Endometrium (tissue), 2 donors: ENCODE measurements at regions not wholly inside any gene's neighbourhood (a gene's known extent, or its start where the extent isn't known, plus 50 kb on each side); places are given as distances from the start of the nearest gene placed in this dataset.

Experiments used
- FAIRE-seq: peaks from 2 replicates; lab custom pipeline; 2012; peaks lifted over from hg19 to GRCh38; lab: Jason Lieb, UNC
- donor health status: control.
- donor health status: control.

- no peak for FAIRE-seq
These were observed 87.4 kb downstream of the ELAPOR2 start for GRCh38 chr7:86972072-86972471.

DNA sequence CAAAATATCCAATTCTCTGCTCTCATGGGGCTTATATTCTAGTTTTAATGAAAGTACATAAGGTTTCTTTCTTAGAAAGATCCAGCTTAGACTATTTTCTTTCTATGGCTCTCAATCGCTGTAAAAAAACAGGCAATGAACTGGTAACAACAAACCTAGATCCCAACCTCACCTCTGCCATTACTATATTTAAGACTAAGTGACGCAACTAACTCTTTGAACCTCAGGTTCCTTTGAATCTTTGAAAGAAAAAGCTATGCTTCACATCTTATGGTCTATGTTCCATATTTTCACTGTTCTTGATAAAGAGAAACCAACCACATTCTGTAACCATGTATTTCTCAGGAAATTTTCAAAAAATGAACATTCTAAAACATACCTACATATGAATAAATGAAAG is 88.5 kb downstream of the ELAPOR2 start:
- FAIRE-seq, result no peak

DNA sequence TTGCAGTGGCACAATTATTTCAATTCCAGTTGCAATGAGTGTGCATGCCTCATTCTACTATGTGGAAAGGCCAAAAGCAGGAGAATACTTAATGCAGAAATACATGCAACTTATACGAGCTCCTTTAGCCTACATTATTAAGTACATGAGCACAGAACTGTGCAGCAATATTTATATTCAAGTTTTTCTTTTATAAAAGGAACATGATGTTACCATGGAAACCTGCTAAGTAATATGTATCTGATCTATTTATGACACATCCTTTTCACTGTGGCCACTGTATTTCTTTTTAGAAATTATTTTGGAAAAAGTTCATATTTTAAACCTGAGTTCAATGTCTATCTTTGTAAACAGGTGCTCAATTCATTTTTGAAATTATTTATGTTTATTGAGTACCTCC is 88.9 kb downstream of the ELAPOR2 start:
- FAIRE-seq, result no peak

- no peak for FAIRE-seq
These were observed 89.6 kb downstream of the ELAPOR2 start for GRCh38 chr7:86969865-86970264.

GRCh38 chr7:86968618-86969017 is 90.8 kb downstream of the ELAPOR2 start:
- FAIRE-seq, result no peak

- no peak for FAIRE-seq
These were observed 92.5 kb downstream of the ELAPOR2 start for GRCh38 chr7:86966916-86967315.

DNA sequence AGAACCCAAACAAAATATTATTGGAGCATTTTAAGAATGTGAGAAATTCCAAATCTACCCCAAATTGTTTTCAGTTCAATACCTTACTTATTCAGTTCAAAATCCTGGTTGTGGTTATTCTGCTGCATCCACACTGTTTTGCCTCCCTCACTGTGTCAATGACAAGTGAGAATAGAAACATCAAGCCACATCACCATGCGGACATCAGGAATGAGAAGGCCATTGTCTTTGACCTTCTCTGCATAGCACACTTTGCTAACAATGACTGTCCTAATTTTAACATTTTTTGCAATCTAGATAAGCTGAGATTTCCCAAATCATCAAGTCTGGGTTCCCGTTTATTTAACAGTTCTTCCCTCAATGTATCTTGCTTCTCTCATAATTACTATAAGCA is 93.7 kb downstream of the ELAPOR2 start:
- FAIRE-seq, result no peak

DNA sequence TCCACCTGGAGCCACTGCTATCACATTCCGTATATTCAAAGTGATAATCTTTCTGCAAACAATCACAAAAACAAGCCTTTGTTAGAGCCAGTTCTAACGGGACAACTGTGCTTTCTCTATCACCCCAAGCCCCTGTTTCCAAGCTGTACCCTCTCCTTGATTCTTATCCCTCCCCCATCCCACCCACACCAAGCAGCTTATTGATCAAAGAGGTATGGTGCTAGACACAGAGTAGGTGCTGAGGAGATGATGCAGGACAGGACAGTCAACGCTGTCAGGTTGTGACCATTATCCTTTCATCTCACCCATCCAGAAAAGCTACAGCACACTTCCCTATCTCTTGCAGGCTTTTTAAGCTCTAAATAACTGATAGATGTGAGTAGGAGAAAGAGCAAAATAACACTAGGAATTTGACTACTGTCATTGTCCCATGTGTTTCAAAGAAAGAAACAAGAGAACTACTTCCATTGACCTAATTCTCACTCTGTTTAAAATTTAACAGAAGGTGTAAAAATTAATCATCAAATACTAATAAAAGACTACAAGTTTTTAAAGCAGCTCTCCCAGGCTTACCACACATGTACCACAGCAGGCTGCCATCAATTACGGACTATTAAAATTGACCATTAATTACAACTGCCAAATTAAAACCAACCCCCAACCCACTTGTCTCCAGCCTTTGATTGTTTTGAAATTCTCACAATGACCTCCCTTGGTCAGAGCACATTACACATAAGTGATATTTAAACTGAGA is 94.3 kb downstream of the ELAPOR2 start:
- FAIRE-seq, result no peak

DNA sequence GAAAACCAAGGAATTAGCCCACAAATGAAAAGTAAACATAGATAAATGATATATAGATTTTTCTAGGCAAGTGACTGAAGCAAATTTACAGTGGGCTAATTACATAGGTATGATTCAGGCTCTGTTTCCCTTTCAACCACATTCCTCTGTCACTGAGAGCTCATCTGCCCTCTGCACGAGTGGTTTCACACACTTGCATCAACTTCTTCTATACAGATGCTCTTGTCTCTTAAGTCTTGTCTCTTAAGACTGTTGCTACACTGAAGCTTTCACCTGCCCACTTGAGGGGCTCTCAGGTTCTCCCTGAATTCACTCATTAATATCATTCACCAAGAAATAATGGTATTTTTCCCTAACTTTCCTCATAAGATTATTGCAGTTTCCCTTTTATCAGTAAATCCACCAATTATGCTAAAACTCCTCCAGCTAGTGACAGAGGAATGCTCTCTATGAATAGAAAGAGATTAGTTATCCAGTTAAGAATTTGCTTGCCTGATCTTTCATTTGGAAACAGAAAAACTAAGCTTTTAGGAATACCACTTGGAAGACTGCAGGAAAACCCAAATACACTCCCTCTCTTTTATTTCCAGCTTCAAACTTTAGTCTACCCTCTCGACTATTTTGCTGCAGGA is 95.7 kb downstream of the ELAPOR2 start:
- FAIRE-seq, result no peak

GRCh38 chr7:86962623-86963022 is 96.8 kb downstream of the ELAPOR2 start:
- FAIRE-seq, result no peak

GRCh38 chr7:86961686-86962085 is 97.8 kb downstream of the ELAPOR2 start:
- no peak for FAIRE-seq

GRCh38 chr7:86958380-86958779 is 101.1 kb downstream of the ELAPOR2 start:
- no peak for FAIRE-seq

- FAIRE-seq, result no peak
These were observed 102.9 kb downstream of the ELAPOR2 start for GRCh38 chr7:86956567-86956966.

DNA sequence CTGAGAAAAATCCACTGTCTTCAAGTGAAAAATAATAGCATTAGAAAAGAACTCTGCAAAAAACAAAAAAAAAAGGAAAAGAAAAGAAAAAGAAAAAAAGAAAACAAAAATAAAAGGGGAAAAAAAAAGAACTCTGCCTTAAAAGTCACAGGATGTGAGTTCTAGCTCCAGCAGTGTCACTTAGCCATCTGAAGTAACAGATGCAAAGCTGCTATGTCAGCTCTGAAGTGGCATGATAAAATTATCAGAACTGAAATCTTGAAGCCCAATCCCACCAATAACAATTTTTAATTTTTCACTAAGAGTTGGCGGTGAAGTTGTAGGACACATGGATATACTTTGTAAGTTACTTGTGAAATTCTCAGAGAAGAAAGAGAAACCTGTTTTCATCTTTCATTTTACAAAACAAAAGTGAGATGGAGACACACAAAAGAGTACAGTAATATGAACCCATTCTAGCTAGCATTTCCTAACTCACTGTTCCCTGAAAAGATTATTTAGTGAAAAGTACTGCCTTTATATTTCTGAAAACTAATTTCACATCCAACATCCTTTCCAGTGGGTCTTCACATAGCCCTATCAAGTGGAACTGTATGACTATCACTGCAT is 103.5 kb downstream of the ELAPOR2 start:
- no peak for FAIRE-seq

DNA sequence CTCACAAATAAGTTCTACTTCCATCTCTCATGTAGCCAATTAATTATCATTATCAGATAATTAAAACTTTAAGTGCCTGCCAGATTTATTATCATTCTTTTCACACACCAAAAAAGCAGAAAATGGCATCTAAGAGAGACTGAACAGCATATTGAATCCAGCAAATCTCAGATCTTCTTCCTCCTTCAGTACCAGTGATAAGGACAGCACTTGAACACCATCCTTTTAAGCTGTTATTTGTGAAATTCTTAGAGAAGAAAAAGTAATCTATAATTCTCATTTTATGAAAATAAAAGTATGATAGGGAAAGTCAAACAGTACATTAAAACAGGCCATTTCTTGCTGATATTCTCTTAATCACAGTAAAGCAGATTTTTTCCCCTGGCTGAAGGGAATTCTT is 104.5 kb downstream of the ELAPOR2 start:
- no peak for FAIRE-seq

- FAIRE-seq, result no peak
These were observed 105.7 kb downstream of the ELAPOR2 start for GRCh38 chr7:86953653-86954336.

DNA sequence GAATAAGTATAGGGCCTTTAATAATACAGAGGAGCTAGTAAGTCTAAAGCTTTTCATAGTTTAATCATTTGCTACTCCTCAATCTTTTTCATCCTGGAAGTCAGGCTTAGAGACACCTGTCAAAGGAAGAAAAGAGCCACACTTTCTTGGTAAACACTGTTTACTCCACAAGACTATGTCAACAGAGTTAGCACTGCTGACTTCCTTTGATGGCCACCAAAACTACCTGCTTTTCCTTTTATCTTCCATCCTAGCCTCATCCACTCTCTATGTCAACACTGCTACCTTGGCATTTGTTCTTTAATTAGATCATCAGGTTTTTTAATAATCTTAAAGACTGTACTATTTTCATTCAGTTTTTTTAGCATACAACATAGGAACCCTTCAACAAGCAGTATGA is 106.2 kb downstream of the ELAPOR2 start:
- FAIRE-seq, result no peak

DNA sequence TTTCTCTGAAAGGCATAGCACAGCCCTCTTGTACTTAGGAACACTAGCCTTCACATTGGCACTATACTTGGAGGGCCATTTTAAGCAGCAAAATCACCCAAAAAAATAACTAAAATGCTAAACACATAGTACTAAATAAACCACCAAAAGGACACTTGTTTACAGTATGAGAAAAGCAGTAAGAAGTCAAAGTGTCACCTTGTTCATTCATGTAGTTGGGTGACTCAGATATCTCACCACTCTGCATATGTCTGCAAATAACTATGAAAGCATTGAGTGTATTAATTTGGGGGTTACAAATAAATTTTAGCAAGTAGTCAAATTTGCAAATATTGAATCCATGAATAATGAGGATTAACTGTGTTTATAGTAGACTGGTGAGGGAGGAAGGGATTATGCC is 107.6 kb downstream of the ELAPOR2 start:
- FAIRE-seq, result no peak

GRCh38 chr7:86950944-86951343 is 108.5 kb downstream of the ELAPOR2 start:
- FAIRE-seq, result no peak

DNA sequence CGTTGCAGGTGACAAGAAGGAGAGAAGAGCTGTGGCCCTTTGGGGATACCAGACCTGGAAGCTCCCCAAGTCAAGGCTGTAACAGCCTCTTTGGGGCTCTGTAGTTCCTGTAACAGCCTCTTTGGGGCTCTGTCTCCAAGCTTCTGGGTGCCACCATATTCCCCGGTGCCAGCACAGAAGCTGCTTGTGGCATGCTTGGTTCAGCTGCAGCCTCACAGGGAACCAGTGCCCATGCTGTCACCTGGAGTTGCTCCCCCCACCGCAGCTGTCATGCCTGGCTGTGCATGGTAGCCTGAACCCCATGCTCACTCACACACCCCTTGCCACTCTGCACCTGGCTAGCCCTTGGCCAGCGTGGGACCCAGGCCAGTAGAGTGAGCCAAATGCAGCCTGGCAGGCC is 109.1 kb downstream of the ELAPOR2 start:
- no peak for FAIRE-seq

GRCh38 chr7:86949779-86950260 is 109.6 kb downstream of the ELAPOR2 start:
- no peak for FAIRE-seq

- FAIRE-seq, result no peak
These were observed 110.2 kb downstream of the ELAPOR2 start for GRCh38 chr7:86949052-86949778.
